ENCODE measurements at regions not wholly inside any gene's neighbourhood (a gene's known extent, or its start where the extent isn't known, plus 50 kb on each side); places are given as distances from the start of the nearest gene placed in this dataset.
A peak's percentile ranks its signal among the peaks of the same experiment; 100 is the strongest.

GRCh38 chr14:64639340-64639821 lies 64.8 kb upstream of the PLEKHG3 start:
- no peak for FAIRE-seq

GRCh38 chr14:64640839-64641238 lies 63.4 kb upstream of the PLEKHG3 start:
- no peak for FAIRE-seq

GRCh38 chr14:64641760-64642159 lies 62.5 kb upstream of the PLEKHG3 start:
- FAIRE-seq, result no peak

GRCh38 chr14:64643709-64644108 lies 60.5 kb upstream of the PLEKHG3 start:
- FAIRE-seq, result no peak

- FAIRE-seq, result no peak
Measured at GRCh38 chr14:64644629-64645028, 59.6 kb upstream of the PLEKHG3 start.

GRCh38 chr14:64645220-64645892 lies 58.9 kb upstream of the PLEKHG3 start:
- FAIRE-seq, result no peak

GRCh38 chr14:64646103-64646502 lies 58.1 kb upstream of the PLEKHG3 start:
- no peak for FAIRE-seq

GRCh38 chr14:64649383-64649998 lies 54.7 kb upstream of the PLEKHG3 start:
- FAIRE-seq, result no peak

- no peak for FAIRE-seq
Measured at GRCh38 chr14:64653900-64654245, 50.4 kb upstream of the PLEKHG3 start.

GRCh38 chr14:64654246-64654900 lies 49.9 kb upstream of the PLEKHG3 start:
- peak; percentile 93 for FAIRE-seq
